ENCODE measurements at regions not wholly inside any gene's neighbourhood (a gene's known extent, or its start where the extent isn't known, plus 50 kb on each side); places are given as distances from the start of the nearest gene placed in this dataset.

- ATAC-seq, result no peak
- no peak for TF ChIP-seq POLR2A (IDR thresholded peaks at IDR 0.05)
- no peak for TF ChIP-seq CTCF (IDR thresholded peaks at IDR 0.05 in 4 of 5, conservative IDR thresholded peaks at IDR 0.05 in 1 of 5)
- H3K4me1 ChIP-seq, result no peaks in the 10 kb centered on the region
- H3K36me3 ChIP-seq, result no peaks in the 10 kb centered on the region
- no peak overlapping the region for H3K27ac ChIP-seq
- H3K27me3 ChIP-seq, result no peaks in the 10 kb centered on the region
- no peak for DNase-seq
- in situ Hi-C loops (cut with MboI; ENCODE audit: low sequenced_read_pairs in 4 of 4) (no loop called here), intact Hi-C loops (cut with DNase I; ENCODE audit: low total_unique reads) (no loop called here)
- no peaks in the 10 kb centered on the region for H3K9me3 ChIP-seq
- H3K4me3 ChIP-seq, result no peak overlapping the region
Observed at GRCh38 chr12:31861360-31861759, 97.9 kb upstream of the RESF1 start.

DNA sequence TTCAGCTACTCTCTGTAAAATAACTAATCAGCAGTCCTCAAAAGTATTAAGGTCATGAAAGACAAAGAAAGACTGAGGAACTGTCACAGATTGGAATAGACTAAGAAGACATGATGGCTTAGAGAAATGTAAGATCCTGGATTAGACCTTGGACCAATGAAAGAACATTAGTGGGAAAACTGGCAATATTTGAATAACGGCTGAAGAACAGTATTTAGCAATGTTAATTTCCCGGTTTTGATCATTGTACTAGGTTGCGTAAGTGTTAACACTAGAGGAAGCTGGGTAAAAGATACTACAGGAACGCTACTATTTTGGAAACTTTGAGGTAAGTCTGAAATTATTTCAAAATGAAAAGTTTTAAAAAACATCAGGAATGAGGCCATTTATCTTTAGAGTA is 98.8 kb upstream of the RESF1 start:
- ATAC-seq, result no peak
- H3K36me3 ChIP-seq, result no peaks in the 10 kb centered on the region

DNA sequence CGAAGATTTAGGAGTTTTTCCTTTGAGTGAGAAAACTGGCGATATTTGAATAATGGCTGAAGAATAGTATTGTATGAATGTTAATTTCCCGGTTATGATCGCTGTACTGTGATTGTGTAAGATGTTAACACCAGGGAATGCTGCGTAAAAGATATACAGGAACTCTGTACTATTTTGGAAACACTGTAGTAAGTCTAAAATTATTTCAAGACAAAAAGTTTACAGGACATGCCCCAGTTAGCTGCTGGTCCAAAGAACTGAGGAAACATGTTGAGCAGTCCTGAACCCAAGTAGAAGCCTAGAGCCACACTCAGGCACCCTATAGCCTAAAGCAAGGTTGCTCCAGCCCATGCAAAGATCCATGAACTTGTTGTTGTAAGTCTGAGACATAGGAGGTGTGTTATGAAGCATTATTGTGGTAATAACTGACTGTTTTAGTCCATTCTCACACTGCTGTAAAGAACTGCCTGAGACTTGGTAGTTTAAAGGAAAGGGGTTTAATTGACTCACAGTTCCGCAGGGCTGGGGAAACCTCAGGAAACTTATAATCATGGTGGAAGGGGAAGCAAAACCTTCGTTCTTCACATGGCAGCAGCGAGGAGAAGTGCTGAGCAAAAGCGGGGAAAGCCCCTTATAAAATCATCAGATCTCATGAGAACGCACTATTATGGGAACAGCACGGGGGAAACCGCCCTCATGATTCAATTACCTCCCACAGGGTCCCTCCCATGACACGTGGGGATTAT is 99.8 kb upstream of the RESF1 start:
- no peaks in the 10 kb centered on the region for H3K4me1 ChIP-seq
- no peak overlapping the region for H3K4me3 ChIP-seq
- no peaks in the 10 kb centered on the region for H3K27me3 ChIP-seq
- no peaks in the 10 kb centered on the region for H3K9me3 ChIP-seq
- ATAC-seq (no peak), DNase-seq (no peak)
- intact Hi-C loops (cut with DNase I; ENCODE audit: low total_unique reads) (no loop called here), in situ Hi-C loops (cut with MboI; ENCODE audit: low sequenced_read_pairs in 4 of 4) (no loop called here)
- no peak overlapping the region for H3K27ac ChIP-seq
- no peak for TF ChIP-seq CTCF (IDR thresholded peaks at IDR 0.05 in 4 of 5, conservative IDR thresholded peaks at IDR 0.05 in 1 of 5)
- no peak for TF ChIP-seq POLR2A (IDR thresholded peaks at IDR 0.05)
- no peaks in the 10 kb centered on the region for H3K36me3 ChIP-seq

More for the DNA sequence above, 98.8 kb upstream of the RESF1 start:
- H3K4me3 ChIP-seq, result no peak overlapping the region
- in situ Hi-C loops (cut with MboI; ENCODE audit: low sequenced_read_pairs in 4 of 4), result no loop called here
- no peaks in the 10 kb centered on the region for H3K9me3 ChIP-seq
- H3K27me3 ChIP-seq, result no peaks in the 10 kb centered on the region
- TF ChIP-seq CTCF (IDR thresholded peaks at IDR 0.05 in 4 of 5, conservative IDR thresholded peaks at IDR 0.05 in 1 of 5) (no peak), POLR2A (IDR thresholded peaks at IDR 0.05) (no peak)
- no peak overlapping the region for H3K27ac ChIP-seq
- DNase-seq, result no peak
- intact Hi-C loops (cut with DNase I; ENCODE audit: low total_unique reads), result no loop called here
- no peaks in the 10 kb centered on the region for H3K4me1 ChIP-seq

GRCh38 chr12:31855427-31855826 is 103.8 kb upstream of the RESF1 start:
- no peak overlapping the region for H3K27ac ChIP-seq
- in situ Hi-C loops (cut with MboI; ENCODE audit: low sequenced_read_pairs in 4 of 4) (no loop called here), intact Hi-C loops (cut with DNase I; ENCODE audit: low total_unique reads) (no loop called here)
- H3K4me3 ChIP-seq, result no peak overlapping the region
- H3K27me3 ChIP-seq, result no peaks in the 10 kb centered on the region
- TF ChIP-seq POLR2A (IDR thresholded peaks at IDR 0.05) (no peak), CTCF (IDR thresholded peaks at IDR 0.05 in 4 of 5, conservative IDR thresholded peaks at IDR 0.05 in 1 of 5) (no peak)
- ATAC-seq, result no peak
- H3K36me3 ChIP-seq, result no peaks in the 10 kb centered on the region
- no peak for DNase-seq
- H3K9me3 ChIP-seq, result peaks cover 0 to 2% (median 0%) of the 10 kb centered on the region in 3 donors
- H3K4me1 ChIP-seq, result no peaks in the 10 kb centered on the region

- intact Hi-C loops (cut with DNase I; ENCODE audit: low total_unique reads), result no loop called here
- DNase-seq (no peak), ATAC-seq (no peak)
- H3K9me3 ChIP-seq, result peaks cover 0 to 2% (median 0%) of the 10 kb centered on the region in 3 donors
- H3K27ac ChIP-seq, result no peak overlapping the region
- H3K4me1 ChIP-seq, result no peaks in the 10 kb centered on the region
- no peaks in the 10 kb centered on the region for H3K27me3 ChIP-seq
- no peak for TF ChIP-seq POLR2A (IDR thresholded peaks at IDR 0.05)
- no peak for TF ChIP-seq CTCF (IDR thresholded peaks at IDR 0.05 in 4 of 5, conservative IDR thresholded peaks at IDR 0.05 in 1 of 5)
- in situ Hi-C loops (cut with MboI; ENCODE audit: low sequenced_read_pairs in 4 of 4), result no loop called here
- H3K36me3 ChIP-seq, result no peaks in the 10 kb centered on the region
- no peak overlapping the region for H3K4me3 ChIP-seq
Observed at GRCh38 chr12:31853977-31854376, 105.2 kb upstream of the RESF1 start.
